Astrocyte of the spinal cord (primary cell): ENCODE measurements at regions not wholly inside any gene's neighbourhood (a gene's known extent, or its start where the extent isn't known, plus 50 kb on each side); places are given as distances from the start of the nearest gene placed in this dataset.

Source experiments
- DNase-seq: peaks from one replicate; pipeline ENCODE4 v3.0.0; 2011; ENCODE audit warnings: low read depth, low spot score
- H3K4me3 ChIP-seq: 2 replicates; pipeline ENCODE4 v1.5.1; 2011; ENCODE audit warnings: low read depth, mild to moderate bottlenecking, low read length, moderate library complexity
- in situ Hi-C: cut with HindIII; loops from 2 replicates; pipeline ENCODE4 v1.10.0; 2017; ENCODE audit warnings: low sequenced_read_pairs
- TF ChIP-seq, protein P1 (sequence below): IDR thresholded peaks from 2 replicates; pipeline ENCODE4 v1.5.1; 2012; ENCODE audit warnings: low read depth, mild to moderate bottlenecking, low read length, inconsistent platforms

DNA sequence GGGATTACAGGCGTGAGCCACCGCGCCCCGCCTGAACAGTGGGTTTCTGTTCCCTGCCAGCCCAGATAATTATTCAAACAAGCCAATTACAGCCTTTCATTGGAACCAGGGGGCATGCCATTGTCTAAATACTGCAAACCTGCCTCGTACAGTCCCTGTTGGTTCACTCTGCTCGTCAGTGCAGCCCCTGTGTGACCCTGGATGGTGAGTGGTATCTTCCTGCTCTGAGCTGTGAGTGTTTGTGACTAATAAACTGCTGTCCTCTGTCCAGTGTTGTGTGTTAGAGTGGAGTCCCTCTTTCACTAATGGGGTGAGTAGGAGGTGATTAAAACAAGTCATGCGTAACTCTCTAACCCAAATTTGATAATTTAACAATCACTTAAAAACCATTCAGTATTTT is 176.5 kb upstream of the FAM3C start:
- H3K4me3 ChIP-seq = no peak overlapping the region
- in situ Hi-C loops = no loop called here
- TF ChIP-seq, protein P1, sequence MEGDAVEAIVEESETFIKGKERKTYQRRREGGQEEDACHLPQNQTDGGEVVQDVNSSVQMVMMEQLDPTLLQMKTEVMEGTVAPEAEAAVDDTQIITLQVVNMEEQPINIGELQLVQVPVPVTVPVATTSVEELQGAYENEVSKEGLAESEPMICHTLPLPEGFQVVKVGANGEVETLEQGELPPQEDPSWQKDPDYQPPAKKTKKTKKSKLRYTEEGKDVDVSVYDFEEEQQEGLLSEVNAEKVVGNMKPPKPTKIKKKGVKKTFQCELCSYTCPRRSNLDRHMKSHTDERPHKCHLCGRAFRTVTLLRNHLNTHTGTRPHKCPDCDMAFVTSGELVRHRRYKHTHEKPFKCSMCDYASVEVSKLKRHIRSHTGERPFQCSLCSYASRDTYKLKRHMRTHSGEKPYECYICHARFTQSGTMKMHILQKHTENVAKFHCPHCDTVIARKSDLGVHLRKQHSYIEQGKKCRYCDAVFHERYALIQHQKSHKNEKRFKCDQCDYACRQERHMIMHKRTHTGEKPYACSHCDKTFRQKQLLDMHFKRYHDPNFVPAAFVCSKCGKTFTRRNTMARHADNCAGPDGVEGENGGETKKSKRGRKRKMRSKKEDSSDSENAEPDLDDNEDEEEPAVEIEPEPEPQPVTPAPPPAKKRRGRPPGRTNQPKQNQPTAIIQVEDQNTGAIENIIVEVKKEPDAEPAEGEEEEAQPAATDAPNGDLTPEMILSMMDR = no peak
- no peak for DNase-seq

DNA sequence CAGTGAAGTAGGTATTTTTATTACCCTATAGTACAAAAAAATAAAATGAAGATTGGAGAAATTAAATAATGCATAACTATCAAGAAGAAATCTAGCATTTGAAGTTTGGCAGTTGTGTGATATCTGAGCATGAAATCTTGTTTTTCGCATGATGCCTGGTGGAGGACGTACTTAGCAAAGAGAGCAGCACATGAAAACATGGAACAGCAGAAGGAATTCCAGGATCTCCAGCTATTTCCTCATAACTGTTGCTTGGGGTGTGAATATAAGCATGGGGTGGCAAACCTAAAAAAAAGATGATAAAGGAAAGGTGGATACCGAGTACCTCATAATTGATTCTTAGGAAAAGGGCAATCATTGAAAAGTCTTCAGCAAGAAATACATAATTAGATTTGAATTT is 174.3 kb upstream of the FAM3C start:
- in situ Hi-C loops = no loop called here
- no peak for DNase-seq
- H3K4me3 ChIP-seq = no peak overlapping the region
- TF ChIP-seq, protein P1 = no peak

DNA sequence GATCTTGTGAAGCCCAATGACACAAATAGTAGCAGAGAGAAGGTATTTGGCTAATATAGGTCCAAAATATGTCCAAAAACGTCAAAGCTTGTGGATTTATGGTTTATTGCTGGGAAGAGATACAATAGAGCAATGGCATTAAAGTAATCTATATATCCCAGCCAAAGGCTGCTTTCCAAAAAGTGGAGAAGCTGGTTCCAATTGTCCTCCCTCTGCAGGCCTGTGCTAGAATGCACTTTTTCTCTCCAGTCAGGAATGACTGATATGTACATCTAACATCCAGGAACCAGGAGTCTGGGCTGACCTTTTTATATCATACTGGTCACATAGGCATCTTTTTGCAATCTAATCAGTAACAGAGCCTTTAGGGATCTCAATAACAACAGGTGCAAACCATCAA is 167.1 kb upstream of the FAM3C start:
- DNase-seq = no peak
- no peak overlapping the region for H3K4me3 ChIP-seq
- in situ Hi-C loops = no loop called here
- TF ChIP-seq, protein P1 = peak; percentile 32

DNA sequence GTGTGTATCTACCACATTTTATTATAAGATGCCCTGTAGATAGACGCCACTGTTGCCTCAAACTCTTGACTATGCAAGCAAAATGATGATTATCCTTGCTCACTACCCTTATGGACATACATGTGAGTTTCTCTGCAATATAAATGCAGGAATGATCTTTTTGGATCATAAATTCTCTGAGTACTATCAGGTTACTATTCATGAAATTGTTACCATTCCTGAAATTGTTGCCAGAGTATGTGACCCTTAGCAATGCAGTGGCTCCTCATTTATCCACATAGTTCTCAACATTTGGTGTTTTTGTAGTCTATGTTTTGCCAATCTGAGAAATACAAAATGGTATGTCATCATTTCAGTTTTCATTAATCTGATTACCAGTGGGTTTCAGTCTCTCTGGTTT is 166.2 kb upstream of the FAM3C start:
- DNase-seq = peak; percentile 36
- TF ChIP-seq, protein P1 = no peak
- no peak overlapping the region for H3K4me3 ChIP-seq
- in situ Hi-C loops = no loop called here

DNA sequence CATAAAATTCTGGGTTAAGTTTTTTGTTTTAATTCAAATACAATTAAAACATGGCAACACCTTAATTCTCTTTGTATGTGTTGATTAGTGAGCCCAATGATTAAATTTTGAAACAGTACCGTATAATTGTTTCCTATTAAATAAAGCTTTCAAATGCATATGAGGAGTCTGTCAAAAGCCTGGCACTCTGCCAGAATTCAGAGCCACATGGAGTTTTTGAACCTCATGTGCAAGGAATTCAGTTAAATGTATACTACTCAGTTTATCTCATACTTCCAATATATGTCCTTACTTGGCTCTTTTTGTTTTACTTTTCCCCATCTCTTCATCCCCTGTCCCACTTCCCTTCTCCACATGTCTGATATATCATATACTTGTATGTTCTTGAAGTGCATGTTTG is 165.6 kb upstream of the FAM3C start:
- no peak for DNase-seq
- in situ Hi-C loops = no loop called here
- no peak overlapping the region for H3K4me3 ChIP-seq
- TF ChIP-seq, protein P1 = no peak

DNA sequence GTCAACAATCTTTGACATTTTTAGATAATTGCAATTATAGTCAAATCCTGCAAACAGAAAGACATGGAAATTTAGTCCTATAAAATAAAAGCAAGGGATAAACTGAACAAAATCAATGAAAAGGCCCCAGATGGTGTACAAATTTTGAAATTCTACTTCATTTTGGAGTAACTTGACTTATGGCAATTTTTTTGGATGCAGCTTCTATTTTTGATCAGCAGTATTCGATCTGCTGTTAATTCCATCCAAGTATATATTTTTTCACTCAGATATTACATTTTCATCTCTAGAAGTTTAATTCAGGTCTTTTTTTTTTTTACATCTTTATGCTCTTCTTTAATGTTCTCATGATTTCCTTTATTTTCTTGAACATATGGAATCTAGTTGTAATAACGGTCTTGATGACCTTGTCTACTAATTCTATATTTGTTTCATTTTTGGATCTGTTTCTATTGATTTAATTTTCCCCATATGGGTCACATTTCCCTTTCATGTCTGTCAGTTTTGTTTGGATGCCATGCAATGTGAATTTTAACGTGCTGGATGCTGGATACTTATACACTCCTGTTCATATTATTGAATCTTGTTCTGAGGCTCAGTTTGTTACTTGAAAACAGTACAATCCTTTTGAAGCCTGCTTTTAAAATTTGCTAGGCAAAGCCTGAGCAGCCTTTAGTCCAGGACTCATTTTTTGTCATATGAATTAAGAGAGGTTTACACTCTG is 164.3 kb upstream of the FAM3C start:
- no peak for DNase-seq
- in situ Hi-C loops = no loop called here
- H3K4me3 ChIP-seq = no peak overlapping the region
- TF ChIP-seq, protein P1 = no peak
